ENCODE measurements at regions not wholly inside any gene's neighbourhood (a gene's known extent, or its start where the extent isn't known, plus 50 kb on each side); places are given as distances from the start of the nearest gene placed in this dataset.

DNA sequence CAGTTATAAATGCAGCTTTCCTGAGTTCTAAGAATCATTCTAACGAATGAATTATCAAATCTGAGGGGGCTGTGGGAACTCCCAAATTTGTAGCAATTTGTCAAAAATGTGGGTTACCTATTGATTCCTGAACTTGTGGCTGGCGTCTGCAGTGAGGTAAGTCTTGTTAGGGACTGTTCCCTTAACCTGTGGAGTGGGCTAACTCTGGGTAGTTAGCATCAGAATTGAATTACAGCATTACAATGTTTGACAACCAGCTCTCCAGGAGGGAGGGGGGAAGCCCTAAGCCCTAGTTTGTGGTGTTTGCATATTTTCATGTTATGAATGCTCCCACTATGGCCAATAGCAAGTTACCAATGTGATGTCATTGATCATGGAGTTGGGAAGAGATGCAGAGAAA is 65.9 kb upstream of the STT3B start:
- TF ChIP-seq, protein P1, sequence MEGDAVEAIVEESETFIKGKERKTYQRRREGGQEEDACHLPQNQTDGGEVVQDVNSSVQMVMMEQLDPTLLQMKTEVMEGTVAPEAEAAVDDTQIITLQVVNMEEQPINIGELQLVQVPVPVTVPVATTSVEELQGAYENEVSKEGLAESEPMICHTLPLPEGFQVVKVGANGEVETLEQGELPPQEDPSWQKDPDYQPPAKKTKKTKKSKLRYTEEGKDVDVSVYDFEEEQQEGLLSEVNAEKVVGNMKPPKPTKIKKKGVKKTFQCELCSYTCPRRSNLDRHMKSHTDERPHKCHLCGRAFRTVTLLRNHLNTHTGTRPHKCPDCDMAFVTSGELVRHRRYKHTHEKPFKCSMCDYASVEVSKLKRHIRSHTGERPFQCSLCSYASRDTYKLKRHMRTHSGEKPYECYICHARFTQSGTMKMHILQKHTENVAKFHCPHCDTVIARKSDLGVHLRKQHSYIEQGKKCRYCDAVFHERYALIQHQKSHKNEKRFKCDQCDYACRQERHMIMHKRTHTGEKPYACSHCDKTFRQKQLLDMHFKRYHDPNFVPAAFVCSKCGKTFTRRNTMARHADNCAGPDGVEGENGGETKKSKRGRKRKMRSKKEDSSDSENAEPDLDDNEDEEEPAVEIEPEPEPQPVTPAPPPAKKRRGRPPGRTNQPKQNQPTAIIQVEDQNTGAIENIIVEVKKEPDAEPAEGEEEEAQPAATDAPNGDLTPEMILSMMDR (conservative IDR thresholded peaks at IDR 0.05; ENCODE audit: low read length) = no peak
- no peak for TF ChIP-seq EZH2phosphoT487 (IDR thresholded peaks at IDR 0.05; ENCODE audit: borderline replicate concordance)

All from Loucy (cell line).